ENCODE measurements at regions not wholly inside any gene's neighbourhood (a gene's known extent, or its start where the extent isn't known, plus 50 kb on each side); places are given as distances from the start of the nearest gene placed in this dataset.

DNA sequence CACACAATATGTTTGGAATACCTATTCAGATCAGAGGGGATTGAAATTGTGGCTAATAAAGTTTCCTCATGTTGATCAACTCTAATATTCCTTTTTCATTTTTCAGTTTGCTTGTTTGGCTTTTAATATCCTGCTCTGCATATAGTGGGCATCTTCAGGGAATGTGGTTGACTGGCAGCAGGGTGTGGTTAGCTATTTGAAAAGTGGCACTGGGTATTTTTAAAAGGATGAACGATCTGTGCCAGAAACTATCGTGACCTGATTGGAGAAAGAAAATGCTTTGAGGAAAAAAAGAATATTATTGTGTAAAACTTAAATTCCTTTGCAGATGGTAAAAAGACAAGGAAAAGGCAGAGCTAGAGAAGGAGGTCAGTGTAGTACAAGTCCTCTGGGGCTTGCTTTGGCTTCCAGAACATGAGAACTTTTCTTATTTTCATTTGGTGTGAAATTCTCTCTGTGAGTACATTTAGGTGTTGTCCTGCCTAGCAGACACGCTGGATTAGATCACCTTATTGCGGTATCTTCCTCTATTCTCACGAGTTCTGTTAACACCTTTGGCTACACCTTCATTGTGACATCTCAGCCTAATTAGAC lies 329.7 kb upstream of the SNX7 start:
- TF ChIP-seq HDAC2 (IDR thresholded peaks at IDR 0.05): no peak
- TF ChIP-seq, protein P1, sequence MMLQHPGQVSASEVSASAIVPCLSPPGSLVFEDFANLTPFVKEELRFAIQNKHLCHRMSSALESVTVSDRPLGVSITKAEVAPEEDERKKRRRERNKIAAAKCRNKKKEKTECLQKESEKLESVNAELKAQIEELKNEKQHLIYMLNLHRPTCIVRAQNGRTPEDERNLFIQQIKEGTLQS (IDR thresholded peaks at IDR 0.05; ENCODE audit: borderline replicate concordance, extremely low read depth, low read depth, low read length): no peak
- no peak for TF ChIP-seq JUND (IDR thresholded peaks at IDR 0.05; ENCODE audit: low read depth, low read length)
- TF ChIP-seq, protein P2, sequence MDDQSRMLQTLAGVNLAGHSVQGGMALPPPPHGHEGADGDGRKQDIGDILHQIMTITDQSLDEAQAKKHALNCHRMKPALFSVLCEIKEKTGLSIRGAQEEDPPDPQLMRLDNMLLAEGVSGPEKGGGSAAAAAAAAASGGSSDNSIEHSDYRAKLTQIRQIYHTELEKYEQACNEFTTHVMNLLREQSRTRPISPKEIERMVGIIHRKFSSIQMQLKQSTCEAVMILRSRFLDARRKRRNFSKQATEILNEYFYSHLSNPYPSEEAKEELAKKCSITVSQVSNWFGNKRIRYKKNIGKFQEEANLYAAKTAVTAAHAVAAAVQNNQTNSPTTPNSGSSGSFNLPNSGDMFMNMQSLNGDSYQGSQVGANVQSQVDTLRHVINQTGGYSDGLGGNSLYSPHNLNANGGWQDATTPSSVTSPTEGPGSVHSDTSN (IDR thresholded peaks at IDR 0.05; ENCODE audit: insufficient replicate concordance, low read depth, low read length): no peak
- TF ChIP-seq EP300 (IDR thresholded peaks at IDR 0.05; ENCODE audit: borderline replicate concordance in 1 of 2, control insufficient read depth in 1 of 2, low read depth in 2 of 2, low read length in 2 of 2): no peak
- no peak for TF ChIP-seq NFIC (IDR thresholded peaks at IDR 0.05; ENCODE audit: low read depth, low read length)
- TF ChIP-seq, protein P3, sequence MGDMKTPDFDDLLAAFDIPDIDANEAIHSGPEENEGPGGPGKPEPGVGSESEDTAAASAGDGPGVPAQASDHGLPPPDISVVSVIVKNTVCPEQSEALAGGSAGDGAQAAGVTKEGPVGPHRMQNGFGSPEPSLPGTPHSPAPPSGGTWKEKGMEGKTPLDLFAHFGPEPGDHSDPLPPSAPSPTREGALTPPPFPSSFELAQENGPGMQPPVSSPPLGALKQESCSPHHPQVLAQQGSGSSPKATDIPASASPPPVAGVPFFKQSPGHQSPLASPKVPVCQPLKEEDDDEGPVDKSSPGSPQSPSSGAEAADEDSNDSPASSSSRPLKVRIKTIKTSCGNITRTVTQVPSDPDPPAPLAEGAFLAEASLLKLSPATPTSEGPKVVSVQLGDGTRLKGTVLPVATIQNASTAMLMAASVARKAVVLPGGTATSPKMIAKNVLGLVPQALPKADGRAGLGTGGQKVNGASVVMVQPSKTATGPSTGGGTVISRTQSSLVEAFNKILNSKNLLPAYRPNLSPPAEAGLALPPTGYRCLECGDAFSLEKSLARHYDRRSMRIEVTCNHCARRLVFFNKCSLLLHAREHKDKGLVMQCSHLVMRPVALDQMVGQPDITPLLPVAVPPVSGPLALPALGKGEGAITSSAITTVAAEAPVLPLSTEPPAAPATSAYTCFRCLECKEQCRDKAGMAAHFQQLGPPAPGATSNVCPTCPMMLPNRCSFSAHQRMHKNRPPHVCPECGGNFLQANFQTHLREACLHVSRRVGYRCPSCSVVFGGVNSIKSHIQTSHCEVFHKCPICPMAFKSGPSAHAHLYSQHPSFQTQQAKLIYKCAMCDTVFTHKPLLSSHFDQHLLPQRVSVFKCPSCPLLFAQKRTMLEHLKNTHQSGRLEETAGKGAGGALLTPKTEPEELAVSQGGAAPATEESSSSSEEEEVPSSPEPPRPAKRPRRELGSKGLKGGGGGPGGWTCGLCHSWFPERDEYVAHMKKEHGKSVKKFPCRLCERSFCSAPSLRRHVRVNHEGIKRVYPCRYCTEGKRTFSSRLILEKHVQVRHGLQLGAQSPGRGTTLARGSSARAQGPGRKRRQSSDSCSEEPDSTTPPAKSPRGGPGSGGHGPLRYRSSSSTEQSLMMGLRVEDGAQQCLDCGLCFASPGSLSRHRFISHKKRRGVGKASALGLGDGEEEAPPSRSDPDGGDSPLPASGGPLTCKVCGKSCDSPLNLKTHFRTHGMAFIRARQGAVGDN (IDR thresholded peaks at IDR 0.05): no peak
- TF ChIP-seq SRF (IDR thresholded peaks at IDR 0.05; ENCODE audit: low read depth in 2 of 2, low read length in 2 of 2): no peak
- no peak for TF ChIP-seq HDGF (IDR thresholded peaks at IDR 0.05)
- TF ChIP-seq BHLHE40 (IDR thresholded peaks at IDR 0.05; ENCODE audit: borderline replicate concordance in 1 of 2, low read depth in 2 of 2, low read length in 1 of 2): no peak
- TF ChIP-seq, protein P4, sequence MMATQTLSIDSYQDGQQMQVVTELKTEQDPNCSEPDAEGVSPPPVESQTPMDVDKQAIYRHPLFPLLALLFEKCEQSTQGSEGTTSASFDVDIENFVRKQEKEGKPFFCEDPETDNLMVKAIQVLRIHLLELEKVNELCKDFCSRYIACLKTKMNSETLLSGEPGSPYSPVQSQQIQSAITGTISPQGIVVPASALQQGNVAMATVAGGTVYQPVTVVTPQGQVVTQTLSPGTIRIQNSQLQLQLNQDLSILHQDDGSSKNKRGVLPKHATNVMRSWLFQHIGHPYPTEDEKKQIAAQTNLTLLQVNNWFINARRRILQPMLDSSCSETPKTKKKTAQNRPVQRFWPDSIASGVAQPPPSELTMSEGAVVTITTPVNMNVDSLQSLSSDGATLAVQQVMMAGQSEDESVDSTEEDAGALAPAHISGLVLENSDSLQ (IDR thresholded peaks at IDR 0.05): no peak
- TF ChIP-seq, protein P5, sequence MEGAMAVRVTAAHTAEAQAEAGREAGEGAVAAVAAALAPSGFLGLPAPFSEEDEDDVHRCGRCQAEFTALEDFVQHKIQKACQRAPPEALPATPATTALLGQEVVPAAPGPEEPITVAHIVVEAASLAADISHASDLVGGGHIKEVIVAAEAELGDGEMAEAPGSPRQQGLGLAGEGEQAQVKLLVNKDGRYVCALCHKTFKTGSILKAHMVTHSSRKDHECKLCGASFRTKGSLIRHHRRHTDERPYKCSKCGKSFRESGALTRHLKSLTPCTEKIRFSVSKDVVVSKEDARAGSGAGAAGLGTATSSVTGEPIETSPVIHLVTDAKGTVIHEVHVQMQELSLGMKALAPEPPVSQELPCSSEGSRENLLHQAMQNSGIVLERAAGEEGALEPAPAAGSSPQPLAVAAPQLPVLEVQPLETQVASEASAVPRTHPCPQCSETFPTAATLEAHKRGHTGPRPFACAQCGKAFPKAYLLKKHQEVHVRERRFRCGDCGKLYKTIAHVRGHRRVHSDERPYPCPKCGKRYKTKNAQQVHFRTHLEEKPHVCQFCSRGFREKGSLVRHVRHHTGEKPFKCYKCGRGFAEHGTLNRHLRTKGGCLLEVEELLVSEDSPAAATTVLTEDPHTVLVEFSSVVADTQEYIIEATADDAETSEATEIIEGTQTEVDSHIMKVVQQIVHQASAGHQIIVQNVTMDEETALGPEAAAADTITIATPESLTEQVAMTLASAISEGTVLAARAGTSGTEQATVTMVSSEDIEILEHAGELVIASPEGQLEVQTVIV (IDR thresholded peaks at IDR 0.05; ENCODE audit: borderline replicate concordance, partially characterized antibody): no peak
- no peak for TF ChIP-seq ASH2L (IDR thresholded peaks at IDR 0.05; ENCODE audit: borderline replicate concordance, low read depth)
- no peak for TF ChIP-seq FOS (IDR thresholded peaks at IDR 0.05; ENCODE audit: borderline replicate concordance, extremely low read depth, insufficient read length)
- H3K27ac ChIP-seq (ENCODE audit: control insufficient read depth, insufficient read depth): no peak overlapping the region
- WGBS (ENCODE audit: insufficient coverage, insufficient replicate concordance, low lambda C conversion rate, missing lambda C conversion rate): 0% methylated on average over 5 of the region's 5 CpGs
- no TSS peak for BruUV-seq (replicated peaks)
- RAD21 ChIA-PET (ENCODE audit: unreplicated experiment): no interaction called here
- intact Hi-C loops (cut with micrococcal nuclease; ENCODE audit: unreplicated experiment) (no loop called here), in situ Hi-C loops (cut with MboI) (no loop called here)
- H3K9ac ChIP-seq (ENCODE audit: control insufficient read depth, insufficient read depth, low read length): no peak overlapping the region
- no peaks in the 10 kb centered on the region for H4K20me1 ChIP-seq (ENCODE audit: control insufficient read depth, insufficient read depth)
- H3K4me2 ChIP-seq (ENCODE audit: control insufficient read depth, insufficient read depth): no peak overlapping the region
- ATAC-seq (no peak), DNase-seq (ENCODE audit: low read depth, low spot score) (no peak), FAIRE-seq (no peak)
- POLR2A ChIA-PET: no interaction called here
- no peaks in the 10 kb centered on the region for H3K4me1 ChIP-seq (ENCODE audit: control insufficient read depth, insufficient read depth, low read length)
- no peaks in the 10 kb centered on the region; a peak in 1 of 4 replicates for H3K27me3 ChIP-seq (replicated peaks in 1 of 2; ENCODE audit: control insufficient read depth in 2 of 2, insufficient read depth in 2 of 2, low read length in 1 of 2)
- SMC1A ChIA-PET (ENCODE audit: uncharacterized antibody, unreplicated experiment): no interaction called here
- no peak overlapping the region for H3K4me3 ChIP-seq
- H2AFZ ChIP-seq (ENCODE audit: control insufficient read depth, low read depth, low read length): no peak overlapping the region
- H3K9me3 ChIP-seq (replicated peaks; ENCODE audit: control insufficient read depth, insufficient read depth, low read length): no peaks in the 10 kb centered on the region
- H3K36me3 ChIP-seq (ENCODE audit: control insufficient read depth in 2 of 2, insufficient read depth in 2 of 2, low read length in 1 of 2): no peaks in the 10 kb centered on the region
- CTCF ChIA-PET: no interaction called here
- H3K79me2 ChIP-seq (ENCODE audit: control insufficient read depth, insufficient read depth, low read length): no peaks in the 10 kb centered on the region

Measured in GM12878 (cell line).